T-helper 2 cell treated with Interferon-gamma antibody and Interleukin-4, amounts not matched to agents 100 ng/mL and 5 ng/mL, for 36 hours (primary cell): ENCODE measurements at regions not wholly inside any gene's neighbourhood (a gene's known extent, or its start where the extent isn't known, plus 50 kb on each side); places are given as distances from the start of the nearest gene placed in this dataset.
"Not testable (repeated sequence)": the region's sequence is repeated elsewhere in the genome, so short reads cannot be mapped to it uniquely, and the experiment has no call there.

Experiments
- intact Hi-C: fragments of 100-400 bp; cut with micrococcal nuclease; formaldehyde crosslinking; loops from one replicate; pipeline ENCODE4 v1.15.1; 2023

DNA sequence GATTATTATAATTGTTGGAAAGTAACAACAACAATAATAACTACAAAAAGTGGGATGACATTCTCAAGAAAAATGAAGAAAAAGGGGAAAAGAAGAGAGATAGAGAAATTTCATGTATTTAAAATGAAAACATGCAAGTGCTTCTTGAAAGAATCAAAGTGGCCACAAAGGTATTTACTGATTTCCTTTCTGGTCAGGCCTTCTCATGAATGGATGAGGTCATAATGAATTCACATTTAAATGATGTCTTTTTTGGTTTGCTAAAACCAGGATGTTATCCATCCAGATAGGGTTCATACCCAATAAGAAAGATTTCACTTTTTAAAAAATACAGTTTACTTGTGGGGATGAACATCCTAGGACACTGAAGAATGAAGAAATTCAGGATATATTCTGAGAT is 446.4 kb upstream of the PTGER4 start:
- intact Hi-C loops = no loop called here

DNA sequence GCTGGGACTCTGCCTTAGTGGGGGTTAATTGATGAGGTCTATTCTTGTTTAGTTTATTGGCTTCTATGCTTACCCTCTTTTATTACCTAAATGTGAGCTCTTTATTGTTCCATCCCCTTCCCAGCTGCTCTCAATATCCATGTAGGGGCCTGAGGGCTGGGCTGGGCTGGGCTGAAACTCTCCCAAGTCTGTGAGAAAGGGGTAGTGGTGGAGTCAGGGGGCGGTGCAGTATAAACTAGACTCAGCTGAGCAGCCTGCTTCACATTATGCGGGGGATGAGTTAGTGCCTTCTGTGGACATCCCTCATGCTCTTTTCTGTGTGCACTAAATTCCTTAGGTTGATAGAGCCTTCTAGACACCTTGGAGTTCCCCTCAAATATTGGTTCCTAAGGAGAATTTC is 451.8 kb upstream of the PTGER4 start:
- intact Hi-C loops = no loop called here

DNA sequence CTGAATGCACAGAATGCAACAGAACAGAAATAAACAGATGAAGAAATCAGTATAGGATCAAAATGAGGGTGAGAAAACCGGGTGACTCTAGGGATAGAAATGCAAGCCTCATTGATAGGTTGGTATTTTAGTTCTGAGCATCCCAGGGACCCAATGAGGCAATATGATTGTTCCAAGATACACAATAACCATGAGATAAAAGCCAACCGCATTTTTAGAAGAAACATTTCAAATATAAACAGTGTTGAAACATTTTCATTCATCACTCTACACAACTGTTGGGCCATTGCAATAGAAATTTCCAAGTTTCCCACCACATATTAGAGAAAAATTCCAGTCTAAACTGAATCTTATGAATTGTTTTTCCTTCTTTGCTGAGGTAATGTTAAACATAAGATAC is 452.3 kb upstream of the PTGER4 start:
- intact Hi-C loops = no loop called here

DNA sequence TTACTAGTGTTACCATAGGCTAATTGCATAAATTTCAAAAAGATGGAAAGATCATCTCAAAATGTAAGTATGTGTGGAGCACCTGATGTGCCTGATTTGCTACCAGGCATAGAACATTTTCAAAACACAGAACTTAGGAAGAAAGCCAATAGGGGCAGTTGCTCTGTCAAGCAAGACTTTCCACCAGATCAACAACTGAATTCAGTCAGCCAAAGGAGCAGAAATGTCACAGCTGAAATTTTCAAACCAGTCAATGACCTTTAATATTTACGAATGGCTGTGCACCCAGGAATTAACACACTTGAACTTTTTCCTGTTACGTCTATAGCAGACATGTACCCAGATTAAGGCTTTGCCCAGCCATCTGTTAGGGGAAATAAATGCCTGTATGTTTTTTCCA is 452.8 kb upstream of the PTGER4 start:
- intact Hi-C loops = no loop called here

DNA sequence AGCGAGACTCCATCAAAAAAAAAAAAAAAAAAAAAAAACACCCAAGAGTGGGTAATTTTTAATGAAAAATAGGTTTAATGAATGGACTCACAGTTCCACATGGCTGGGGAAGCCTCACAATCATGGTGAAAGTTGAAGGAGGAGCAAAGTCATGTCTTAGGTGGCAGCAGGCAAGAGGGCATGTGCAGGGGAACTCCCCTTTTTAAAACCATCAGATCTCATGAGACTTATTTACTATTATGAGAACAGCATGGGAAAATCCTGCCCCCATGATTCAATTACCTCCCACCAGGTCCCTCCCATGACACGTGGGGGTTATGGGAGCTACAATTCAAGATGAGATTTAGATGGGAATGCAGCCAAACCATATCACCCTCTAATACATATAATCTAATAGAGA is 454.6 kb upstream of the PTGER4 start:
- intact Hi-C loops = loop anchor here (2.0 kb wide), 1 partner anchor 464 kb away; no protein-coding TSS in a partner anchor

DNA sequence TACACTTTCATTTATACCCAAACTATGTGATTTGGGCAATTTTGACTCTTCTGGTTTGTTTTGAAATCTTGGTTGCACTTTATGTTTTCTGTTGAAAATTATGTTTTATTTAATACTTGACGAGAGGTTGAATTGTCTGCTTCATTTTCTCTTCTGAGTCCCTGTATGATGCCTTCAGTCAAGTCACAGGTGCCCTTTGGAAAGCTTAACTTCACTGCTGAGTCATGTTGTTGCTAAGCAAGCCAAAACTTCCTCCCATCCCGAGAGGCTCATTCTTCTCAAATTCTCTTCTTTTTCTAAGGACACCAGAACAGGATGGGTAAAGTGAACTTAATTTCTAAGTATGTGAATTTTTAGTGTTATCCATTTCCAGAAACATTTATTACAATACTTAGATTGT is 455.3 kb upstream of the PTGER4 start:
- intact Hi-C loops = loop anchor here (2.0 to 5.0 kb wide), 3 partner anchors 53 to 464 kb away; no protein-coding TSS in a partner anchor

DNA sequence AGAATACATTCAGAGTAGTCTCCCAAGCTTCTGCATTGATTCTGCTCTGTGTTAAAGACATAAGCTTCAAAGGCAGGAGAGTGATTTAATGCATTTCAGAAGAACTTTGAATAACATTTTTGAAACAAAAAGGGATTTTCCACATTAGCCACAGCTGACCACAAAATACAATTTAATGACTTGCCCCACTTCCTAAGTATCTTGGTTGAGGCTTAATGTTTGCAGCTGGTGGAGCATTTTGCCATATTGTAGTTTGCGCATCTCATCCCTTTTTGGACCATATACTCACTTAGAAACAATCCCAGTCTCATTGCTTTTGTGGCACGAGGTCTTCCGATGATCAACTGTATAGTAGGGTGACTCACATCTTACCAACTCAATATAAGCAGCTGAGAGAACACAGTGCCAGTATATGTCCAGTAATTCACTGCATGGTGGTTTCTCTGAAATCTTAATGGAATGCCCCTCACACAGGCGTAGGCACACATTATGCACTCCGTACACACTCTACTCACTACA is 455.8 kb upstream of the PTGER4 start:
- intact Hi-C loops = loop anchor here (2.0 to 5.0 kb wide), 3 partner anchors 53 to 465 kb away; no protein-coding TSS in a partner anchor

DNA sequence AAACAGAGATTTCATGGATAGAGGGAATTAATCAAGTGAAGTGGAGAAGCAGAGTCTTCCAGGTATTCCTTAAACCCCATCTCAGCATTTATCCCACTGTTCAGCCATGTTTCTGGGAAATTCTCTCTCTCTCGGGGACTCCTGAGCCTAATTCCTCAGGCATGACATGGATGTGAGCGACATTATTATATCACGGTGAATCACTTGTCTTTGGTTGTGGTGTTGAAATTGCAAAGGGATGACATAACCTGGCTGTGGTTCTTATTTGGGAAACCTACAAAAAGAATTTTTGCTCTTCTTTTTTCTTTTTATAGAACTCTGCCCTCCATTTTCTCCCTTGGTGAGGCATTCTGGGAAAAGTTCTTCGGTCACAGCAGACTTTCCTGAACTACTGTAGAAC is 457.9 kb upstream of the PTGER4 start:
- intact Hi-C loops = loop anchor here (5.0 kb wide), 2 partner anchors 56 to 161 kb away; no protein-coding TSS in a partner anchor

DNA sequence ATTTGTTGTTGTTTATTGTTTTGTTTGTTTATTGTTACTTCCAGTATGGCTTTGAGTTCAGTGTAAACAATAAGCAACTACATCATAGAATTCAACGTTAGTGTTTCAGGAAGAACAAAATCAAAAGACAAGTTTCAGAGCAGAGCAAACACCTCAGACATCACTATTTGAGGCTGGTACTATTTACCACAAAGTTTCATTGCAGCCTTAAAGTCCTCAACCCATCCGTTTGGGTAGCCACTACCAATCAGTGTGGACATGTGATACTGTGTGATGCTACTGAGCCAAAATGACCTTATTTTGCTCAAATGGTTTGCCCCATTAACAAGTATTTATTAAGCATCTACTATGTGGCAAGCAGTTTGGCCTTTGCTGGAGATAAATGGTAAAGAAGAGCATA is 458.5 kb upstream of the PTGER4 start:
- intact Hi-C loops = loop anchor here (5.0 kb wide), 2 partner anchors 56 to 161 kb away; no protein-coding TSS in a partner anchor

DNA sequence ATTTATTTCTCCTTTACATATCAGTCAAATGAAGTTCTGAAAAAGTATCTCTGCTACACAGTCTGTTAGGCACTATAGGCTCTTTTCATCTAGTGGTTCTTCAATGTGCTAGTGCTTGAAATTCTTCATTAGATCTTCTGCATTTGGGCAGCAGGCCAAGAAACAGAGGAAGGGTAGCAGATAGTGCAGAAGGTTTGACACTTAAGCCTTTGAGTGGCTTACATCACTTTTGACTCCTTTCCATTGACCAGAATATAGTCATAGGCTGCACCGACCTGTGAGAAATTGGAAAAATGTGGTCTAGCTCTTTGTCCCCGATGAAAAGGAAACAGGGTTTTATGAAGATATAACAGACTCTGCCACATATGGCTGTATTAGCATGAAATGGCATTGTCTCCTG is 459.5 kb upstream of the PTGER4 start:
- intact Hi-C loops = loop anchor here (5.0 kb wide), 2 partner anchors 57 to 162 kb away; no protein-coding TSS in a partner anchor

DNA sequence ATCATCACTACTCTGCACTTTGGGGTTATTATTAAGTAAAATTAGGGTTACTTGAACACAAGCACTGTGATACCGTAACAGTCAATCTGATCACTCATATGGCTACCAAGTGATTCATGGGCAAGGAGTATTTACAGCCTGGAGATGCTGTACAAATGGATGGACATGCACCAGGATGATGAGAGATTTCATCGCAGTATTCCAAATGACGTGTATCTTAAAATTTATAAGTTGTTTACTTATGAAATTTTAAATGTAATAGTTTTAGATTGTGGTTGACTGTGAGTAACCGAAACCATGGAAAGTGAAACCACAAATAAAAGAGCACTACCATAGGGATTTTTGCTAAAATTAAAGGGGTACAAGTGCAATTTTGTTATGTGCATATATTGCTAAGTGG is 462.2 kb upstream of the PTGER4 start:
- intact Hi-C loops = no loop called here

DNA sequence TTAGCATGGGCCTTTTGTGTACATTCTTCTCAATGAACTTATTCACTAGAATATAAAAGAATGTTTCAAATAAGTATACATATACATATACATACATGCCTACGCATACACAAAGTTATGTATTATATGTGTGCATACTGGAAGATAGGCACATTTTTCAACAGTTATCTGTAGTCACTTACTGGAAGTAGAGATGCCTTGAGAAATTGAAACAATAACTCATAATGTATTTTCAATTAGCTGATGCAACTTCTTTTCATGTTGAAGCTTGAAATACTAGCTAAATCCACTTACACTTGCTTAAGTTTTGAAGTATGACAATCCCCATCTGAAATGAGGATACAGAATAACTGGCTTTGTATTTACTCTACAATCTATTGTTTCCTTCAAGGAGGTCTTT is 469.0 kb upstream of the PTGER4 start:
- intact Hi-C loops = no loop called here

DNA sequence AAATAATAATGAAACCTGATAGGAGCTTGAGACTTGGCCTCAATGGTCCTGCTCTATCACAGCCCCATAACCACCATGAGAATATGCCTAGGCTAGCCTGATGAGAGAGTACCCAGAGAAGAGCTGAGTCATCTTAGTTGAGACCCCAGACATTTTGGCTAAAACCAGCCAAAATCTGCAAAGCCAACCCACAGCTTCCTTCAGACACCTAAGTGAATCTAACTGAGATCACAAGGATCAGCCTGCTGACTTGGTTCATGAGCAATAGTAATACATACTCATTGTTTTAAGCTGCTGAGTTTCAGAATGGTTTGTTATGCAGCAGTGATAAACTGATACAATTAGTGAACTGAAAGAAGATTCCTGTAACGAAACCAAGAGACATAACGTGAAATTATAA is 473.7 kb upstream of the PTGER4 start:
- intact Hi-C loops = no loop called here

DNA sequence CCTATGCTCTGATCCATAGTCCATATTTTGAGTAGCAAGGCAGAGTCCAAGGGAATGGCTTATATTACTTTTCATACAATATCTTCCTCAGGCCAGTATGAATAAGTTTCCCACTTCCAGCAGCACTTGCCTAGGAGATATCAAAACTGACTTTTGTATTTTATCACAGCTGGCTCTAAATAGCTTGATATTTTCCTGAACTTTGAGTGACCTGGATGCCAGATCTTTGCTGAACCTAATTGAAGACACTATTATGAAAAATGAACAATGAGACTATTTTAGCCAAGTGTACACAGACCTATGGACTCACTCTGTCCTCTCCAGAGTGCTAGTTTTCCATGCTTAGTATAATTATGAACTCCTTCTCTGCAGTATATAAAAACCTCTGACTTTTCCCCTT is 475.6 kb upstream of the PTGER4 start:
- intact Hi-C loops = no loop called here

DNA sequence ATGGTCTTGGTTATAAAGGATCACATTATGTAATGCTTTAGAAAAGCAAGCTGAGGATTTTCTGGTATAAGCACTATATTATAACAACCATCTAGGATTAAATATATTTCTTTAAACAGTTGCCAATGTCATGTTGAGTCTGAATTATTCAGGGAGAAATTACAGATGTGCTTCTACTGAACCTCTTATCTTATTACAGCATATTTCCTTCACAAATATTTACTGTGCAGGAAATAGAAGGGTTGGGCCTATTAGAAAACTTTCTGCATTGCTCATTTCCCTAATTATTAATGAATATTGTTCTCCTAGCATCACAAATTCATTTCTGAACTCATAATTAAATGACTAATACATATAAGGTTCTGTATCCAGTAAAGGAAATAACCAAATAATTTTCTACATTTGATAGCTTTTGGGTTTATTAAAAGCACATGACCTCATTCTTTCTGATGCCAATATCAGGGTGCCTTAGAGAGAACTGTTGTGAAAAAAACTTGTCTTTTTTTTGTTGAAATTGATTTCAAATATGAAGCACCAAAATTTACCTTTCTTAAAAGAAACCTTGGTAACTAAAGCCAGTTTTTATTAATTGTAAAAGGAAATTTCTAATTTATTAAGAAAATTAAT is 476.8 kb upstream of the PTGER4 start:
- intact Hi-C loops = no loop called here

DNA sequence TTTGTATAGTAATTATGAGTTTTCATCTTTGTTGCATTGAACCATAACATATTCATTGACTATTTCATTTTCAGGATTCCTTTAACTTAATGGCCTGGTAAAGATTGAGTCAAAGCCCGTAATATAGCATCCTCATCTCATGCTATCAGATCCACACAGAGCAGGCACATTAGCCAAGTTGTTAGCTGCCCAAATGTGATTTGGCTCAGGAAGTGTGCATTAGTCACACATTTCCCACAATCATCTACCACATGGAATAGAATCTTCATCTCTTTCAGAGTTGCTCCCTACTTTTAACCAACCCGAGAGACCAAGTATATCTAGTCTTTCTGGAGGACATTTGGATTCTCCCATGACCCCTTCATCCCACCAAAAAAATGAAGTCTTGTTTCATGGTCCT is 481.0 kb upstream of the PTGER4 start:
- intact Hi-C loops = no loop called here

DNA sequence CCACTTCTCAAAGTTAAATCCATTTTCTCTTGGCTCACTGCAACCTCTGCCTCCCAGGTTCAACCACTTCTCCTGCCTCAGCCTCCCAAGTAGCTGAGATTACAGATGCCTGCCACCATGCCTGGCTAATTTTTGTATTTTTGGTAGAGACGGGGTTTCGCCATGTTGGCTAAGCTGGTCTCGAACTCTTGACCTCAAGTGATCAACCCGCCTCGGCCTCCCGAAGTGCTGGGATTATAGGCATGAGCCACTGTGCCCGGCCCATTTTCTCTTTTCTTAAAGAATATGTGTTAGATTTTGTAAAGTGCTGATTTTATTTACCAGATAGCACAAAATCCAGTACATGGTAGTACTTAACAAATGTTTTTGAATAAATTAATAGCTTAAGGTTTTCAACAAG is 484.1 kb upstream of the PTGER4 start:
- intact Hi-C loops = not testable (repeated sequence)

DNA sequence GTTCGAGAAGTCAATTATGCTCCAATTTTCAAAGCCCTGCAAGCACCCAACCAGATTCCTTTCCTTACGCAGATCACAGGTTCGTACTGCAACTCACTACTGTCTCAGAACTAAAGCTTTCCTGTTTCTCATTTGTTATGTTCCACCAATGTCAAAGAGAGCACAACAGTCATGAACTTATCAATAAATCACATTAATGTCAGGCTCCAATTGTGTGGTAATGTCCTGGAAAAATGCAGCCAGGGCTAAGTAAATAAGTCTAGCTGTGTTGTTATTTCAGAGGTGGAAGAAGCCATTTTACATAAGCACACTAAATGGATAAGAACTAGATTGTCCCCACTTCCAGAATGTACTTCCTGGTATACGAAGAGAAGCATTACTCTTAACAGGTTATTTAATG is 488.6 kb upstream of the PTGER4 start:
- intact Hi-C loops = no loop called here

DNA sequence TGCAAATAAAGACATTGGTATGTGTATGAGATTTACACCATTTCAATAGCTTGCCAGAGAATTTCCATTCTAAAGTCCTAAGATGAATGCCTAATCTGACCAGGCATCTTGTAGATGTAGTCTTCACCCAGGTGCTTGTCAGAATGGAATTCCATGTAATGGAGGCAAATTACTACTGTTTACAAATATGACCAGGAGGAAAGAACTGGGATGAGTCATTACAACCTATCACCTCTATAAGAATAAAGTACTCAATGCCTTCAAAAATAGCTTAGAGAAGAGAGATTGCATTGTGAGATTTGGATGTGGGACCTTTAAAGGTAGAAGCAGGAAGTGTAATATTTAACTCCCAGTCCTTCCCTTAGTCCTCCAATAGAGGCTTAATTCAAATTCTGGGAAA is 507.0 kb upstream of the PTGER4 start:
- intact Hi-C loops = no loop called here

DNA sequence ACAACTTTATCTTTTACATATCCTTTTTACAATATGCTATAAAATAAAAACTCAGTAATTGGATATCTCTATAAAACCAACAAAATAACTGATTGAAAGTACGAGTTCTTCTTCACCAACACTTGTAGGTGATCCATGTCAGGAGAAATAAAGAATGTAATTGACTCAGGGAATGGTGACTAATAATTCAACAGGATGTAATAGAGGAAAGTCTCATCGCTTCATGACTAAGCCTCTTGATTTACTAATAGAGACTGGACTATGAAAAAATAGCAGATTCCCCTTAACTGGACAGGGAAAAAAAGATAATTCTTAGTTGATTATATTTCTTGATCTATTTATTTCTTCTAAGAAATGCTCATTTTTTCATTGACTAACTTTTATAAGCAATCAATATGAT is 507.7 kb upstream of the PTGER4 start:
- intact Hi-C loops = no loop called here

DNA sequence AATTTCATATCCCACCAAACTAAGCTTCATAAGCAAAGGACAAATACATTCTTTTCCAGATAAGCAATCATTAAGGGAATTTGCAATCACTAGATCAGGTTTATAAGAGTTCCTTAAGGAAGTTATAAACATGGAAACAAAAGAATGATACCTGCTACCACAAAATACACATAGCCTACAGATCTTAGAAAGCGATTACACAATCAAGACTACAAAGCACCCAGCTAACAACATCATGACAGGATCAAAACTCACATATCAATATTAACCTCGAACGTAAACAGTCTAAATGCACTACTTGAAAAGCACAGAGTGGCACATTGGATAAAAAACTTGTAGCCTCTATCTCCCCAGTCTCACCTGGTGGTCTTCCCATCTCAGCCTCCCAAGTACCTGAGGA is 512.4 kb upstream of the PTGER4 start:
- intact Hi-C loops = loop anchor here (2.0 kb wide), 1 partner anchor 520 kb away; no protein-coding TSS in a partner anchor

DNA sequence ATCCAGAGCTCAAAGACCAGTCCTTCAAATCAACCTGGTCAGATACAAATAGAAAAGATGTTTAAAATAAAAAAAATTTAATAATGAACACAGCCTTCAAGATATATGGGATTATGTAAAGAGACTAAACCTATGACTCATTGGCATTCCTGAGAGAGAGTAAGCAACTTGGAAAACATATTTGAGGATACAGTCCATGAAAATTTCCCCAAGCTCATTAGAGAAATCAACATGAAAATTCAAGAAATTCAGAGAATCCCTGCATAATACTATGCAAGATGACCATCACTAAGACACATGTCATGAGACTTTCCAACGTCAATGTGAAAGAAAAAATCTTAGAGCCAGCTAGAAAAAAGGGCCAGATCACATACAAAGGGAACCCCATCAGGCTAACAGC is 512.9 kb upstream of the PTGER4 start:
- intact Hi-C loops = loop anchor here (2.0 kb wide), 1 partner anchor 520 kb away; no protein-coding TSS in a partner anchor
